Esophagus muscularis mucosa (tissue), 4 donors: ENCODE measurements at regions not wholly inside any gene's neighbourhood (a gene's known extent, or its start where the extent isn't known, plus 50 kb on each side); places are given as distances from the start of the nearest gene placed in this dataset.
"Not testable (repeated sequence)": the region's sequence is repeated elsewhere in the genome, so short reads cannot be mapped to it uniquely, and the experiment has no call there.

ENCODE experiments used
- DNase-seq: peaks from one replicate; pipeline ENCODE4 v3.0.0-alpha.2; 2017; ENCODE audit errors: extremely low spot score
- H3K27ac ChIP-seq, 4 donors: fragments of 200-600 bp; sonication (generic); replicated peaks in 1 of 4; 1 replicate in 3 of 4; 2 replicates in 1 of 4; pipeline ENCODE4 v1.5.1; 2016 to 2019; ENCODE audit warnings: mild to moderate bottlenecking in 1 of 4
- H3K27me3 ChIP-seq, 4 donors: fragments of 200-600 bp; sonication (generic); one replicate each; pipeline versions ENCODE4 v1.5.1 to v1.6.0; 2016 to 2019
- H3K36me3 ChIP-seq, 4 donors: fragments of 200-600 bp; sonication (generic); one replicate each; pipeline ENCODE4 v1.5.1; 2016 to 2019
- H3K4me1 ChIP-seq, 4 donors: fragments of 200-600 bp; sonication (generic); one replicate each; pipeline ENCODE4 v1.5.1; 2016 to 2019
- H3K4me3 ChIP-seq, 4 donors: fragments of 200-600 bp; sonication (generic); 1 replicate in 2 of 4; 2 replicates in 2 of 4; pipeline ENCODE4 v1.5.1; 2016 to 2019; ENCODE audit warnings: mild to moderate bottlenecking in 4 of 4, moderate library complexity in 1 of 4
- H3K9me3 ChIP-seq, 4 donors: fragments of 200-600 bp; sonication (generic); 1 replicate in 3 of 4; 2 replicates in 1 of 4; pipeline ENCODE4 v1.5.1; 2016 to 2019
- CTCF ChIP-seq, 3 experiments: fragments of 200-600 bp in 2 of 3; fragments of 450-650 bp in 1 of 3; sonication (generic) in 2 of 3; IDR thresholded peaks; one replicate each; pipeline ENCODE4 v1.5.1; 2017 to 2019; ENCODE audit warnings: antibody characterized with exemption in 3 of 3, mild to moderate bottlenecking in 2 of 3, moderate library complexity in 1 of 3
- EP300 ChIP-seq: sonication (generic); formaldehyde crosslinking; IDR thresholded peaks from one replicate; pipeline ENCODE4 v1.6.1; 2017; ENCODE audit warnings: antibody characterized with exemption
- POLR2A ChIP-seq: fragments of 450-650 bp; IDR thresholded peaks from one replicate; pipeline ENCODE4 v1.6.1; 2017; ENCODE audit warnings: antibody characterized with exemption, moderate library complexity, mild to moderate bottlenecking, low read depth
- POLR2AphosphoS5 ChIP-seq, 2 donors: sonication (generic); formaldehyde crosslinking; IDR thresholded peaks; one replicate each; pipeline ENCODE4 v1.6.1; 2017; ENCODE audit warnings: antibody characterized with exemption in 2 of 2
- WGBS: methylation state at CpG from one replicate; pipeline ENCODE4 v1.1.5; 2018; 5-methylcytosine and 5-hydroxymethylcytosine counted together
- intact Hi-C: fragments of 100-400 bp; cut with DNase I; formaldehyde crosslinking; loops from one replicate; pipeline ENCODE4 v1.15.1; 2023

GRCh38 chr6:106785298-106785697 is 155.9 kb downstream of the QRSL1 start:
- TF ChIP-seq EP300: no peak
- no peak for TF ChIP-seq POLR2A
- no peak for TF ChIP-seq CTCF (IDR thresholded peaks at IDR 0.05)
- no peak for TF ChIP-seq POLR2AphosphoS5 (IDR thresholded peaks at IDR 0.05)
- H3K4me1 ChIP-seq: no peaks in the 10 kb centered on the region
- no peak overlapping the region for H3K27ac ChIP-seq
- no peak for DNase-seq
- no peaks in the 10 kb centered on the region for H3K36me3 ChIP-seq
- H3K27me3 ChIP-seq: peaks cover 0 to 9% (median 0%) of the 10 kb centered on the region in 4 donors
- intact Hi-C loops: no loop called here
- 81% methylated on average over 4 of the region's 4 CpGs for WGBS
- H3K4me3 ChIP-seq: no peak overlapping the region
- peaks cover 0 to 5% (median 0%) of the 10 kb centered on the region in 4 donors for H3K9me3 ChIP-seq

GRCh38 chr6:106783640-106784566 is 154.5 kb downstream of the QRSL1 start:
- TF ChIP-seq POLR2A (no peak), EP300 (no peak), CTCF (IDR thresholded peaks at IDR 0.05) (no peak), POLR2AphosphoS5 (IDR thresholded peaks at IDR 0.05) (no peak)
- intact Hi-C loops: no loop called here
- H3K36me3 ChIP-seq: no peaks in the 10 kb centered on the region
- WGBS: 85% methylated on average over 3 of the region's 3 CpGs
- DNase-seq: no peak
- H3K27ac ChIP-seq: no peak overlapping the region
- no peak overlapping the region for H3K4me3 ChIP-seq
- no peaks in the 10 kb centered on the region for H3K4me1 ChIP-seq
- H3K9me3 ChIP-seq: peaks cover 0 to 8% (median 0%) of the 10 kb centered on the region in 4 donors
- peaks cover 0 to 9% (median 0%) of the 10 kb centered on the region in 4 donors for H3K27me3 ChIP-seq

- no peak for DNase-seq
- Histone ChIP-seq H3K27me3 (peaks cover 0 to 7% (median 0%) of the 10 kb centered on the region in 4 donors), H3K27ac (no peak overlapping the region), H3K36me3 (no peaks in the 10 kb centered on the region), H3K4me3 (no peak overlapping the region), H3K4me1 (no peaks in the 10 kb centered on the region), H3K9me3 (peaks cover 0 to 14% (median 0%) of the 10 kb centered on the region in 4 donors)
- intact Hi-C loops: no loop called here
- WGBS: 68% methylated on average over 13 of the region's 13 CpGs
- no peak for TF ChIP-seq CTCF (IDR thresholded peaks at IDR 0.05)
- TF ChIP-seq POLR2AphosphoS5 (IDR thresholded peaks at IDR 0.05): no peak
- TF ChIP-seq POLR2A: no peak
- TF ChIP-seq EP300: no peak
Measured at GRCh38 chr6:106782536-106783285, 153.3 kb downstream of the QRSL1 start.

- H3K9me3 ChIP-seq: peaks cover 0 to 14% (median 0%) of the 10 kb centered on the region in 4 donors
- H3K27me3 ChIP-seq, H3K27ac ChIP-seq, H3K36me3 ChIP-seq, H3K4me3 ChIP-seq, H3K4me1 ChIP-seq, DNase-seq, intact Hi-C loops: not testable (repeated sequence)
Measured at GRCh38 chr6:106779552-106779951, 150.2 kb downstream of the QRSL1 start.

GRCh38 chr6:106778943-106779342 is 149.6 kb downstream of the QRSL1 start:
- Histone ChIP-seq H3K36me3 (no peaks in the 10 kb centered on the region), H3K9me3 (peaks cover 0 to 14% (median 0%) of the 10 kb centered on the region in 4 donors), H3K4me3 (no peak overlapping the region), H3K4me1 (peaks cover 0 to 6% (median 0%) of the 10 kb centered on the region in 4 donors), H3K27ac (no peak overlapping the region), H3K27me3 (peaks cover 0 to 5% (median 0%) of the 10 kb centered on the region in 4 donors)
- WGBS: 90% methylated on average over 2 of the region's 2 CpGs
- intact Hi-C loops: no loop called here
- TF ChIP-seq CTCF (IDR thresholded peaks at IDR 0.05): no peak
- no peak for TF ChIP-seq EP300
- no peak for TF ChIP-seq POLR2AphosphoS5 (IDR thresholded peaks at IDR 0.05)
- no peak for TF ChIP-seq POLR2A
- DNase-seq: no peak
